Ovary (tissue), 7 donors: ENCODE measurements at regions not wholly inside any gene's neighbourhood (a gene's known extent, or its start where the extent isn't known, plus 50 kb on each side); places are given as distances from the start of the nearest gene placed in this dataset.

Experiments used
- DNase-seq, 5 donors: peaks; one replicate each; pipeline ENCODE4 v3.0.0-alpha.2; 2019 to 2020
- H3K27ac ChIP-seq, 2 donors: fragments of 200-600 bp; one replicate each; pipeline versions ENCODE4 v1.5.1 to v1.8.0; 2019 to 2022
- H3K27me3 ChIP-seq: fragments of 200-600 bp; one replicate; pipeline ENCODE4 v1.8.0; 2022
- H3K36me3 ChIP-seq: fragments of 200-600 bp; sonication (generic); one replicate; pipeline ENCODE4 v1.5.1; 2019
- H3K4me1 ChIP-seq: one replicate; pipeline ENCODE4 v1.8.1; 2013; ENCODE audit warnings: mild to moderate bottlenecking, moderate library complexity; ENCODE audit not compliant: insufficient read depth
- H3K4me3 ChIP-seq: fragments of 200-600 bp; sonication (generic); one replicate; pipeline ENCODE4 v1.5.1; 2017
- H3K9me3 ChIP-seq, 2 donors: fragments of 200-600 bp in 1 of 2; sonication (generic) in 1 of 2; one replicate each; pipeline versions ENCODE4 v1.5.1 to v1.8.1; 2013 to 2019; ENCODE audit warnings: mild to moderate bottlenecking in 1 of 2, moderate library complexity in 1 of 2
- CTCF ChIP-seq, 3 donors: fragments of 450-650 bp in 2 of 3; fragments of 200-600 bp in 1 of 3; IDR thresholded peaks; one replicate each; pipeline versions ENCODE4 v1.5.1 to v1.8.0; 2016 to 2022; ENCODE audit warnings: antibody characterized with exemption in 3 of 3, mild to moderate bottlenecking in 1 of 3
- EP300 ChIP-seq: sonication (generic); formaldehyde crosslinking; IDR thresholded peaks from one replicate; pipeline ENCODE4 v1.6.1; 2017; ENCODE audit warnings: antibody characterized with exemption
- POLR2A ChIP-seq: fragments of 450-650 bp; IDR thresholded peaks from one replicate; pipeline ENCODE4 v1.6.1; 2017; ENCODE audit warnings: antibody characterized with exemption, mild to moderate bottlenecking, moderate library complexity
- WGBS, 3 donors: extraction: QIAGEN DNeasy Blood & Tissue Kit in 1 of 3; methylation state at CpG; one replicate each; pipeline versions ENCODE4 v1.1.5 to v1.1.7; 2013 to 2017; 5-methylcytosine and 5-hydroxymethylcytosine counted together
- intact Hi-C, 4 donors: fragments of 100-400 bp; cut with DNase I; formaldehyde crosslinking; loops; one replicate each; pipeline versions ENCODE4 v1.11.0 to v1.15.1; 2022 to 2023
- donor health status: DM: no; HTN: no; CAD: no; lungs with moderate emphysema.
- donor health status: DM: no; HTN: no; CAD: no.
- donor health status: Bipolar disorder and iron deficiency.
- donor health status: DM: no; HTN: no; CAD: no.
- donor health status: DM: yes; HTN: yes; CAD: no.

GRCh38 chr20:23214903-23215302, 128.8 kb upstream of the CD93 start:
- TF ChIP-seq EP300 (no peak), CTCF (IDR thresholded peaks at IDR 0.05) (no peak), POLR2A (no peak)
- no peak overlapping the region for H3K27ac ChIP-seq
- WGBS, 3 donors = 85 to 90% (median 88%) methylated on average over 5 of the region's 5 CpGs
- peaks cover 4% of the 10 kb centered on the region for H3K27me3 ChIP-seq
- H3K9me3 ChIP-seq = no peaks in the 10 kb centered on the region
- H3K4me3 ChIP-seq = no peak overlapping the region
- H3K36me3 ChIP-seq = no peaks in the 10 kb centered on the region
- H3K4me1 ChIP-seq = no peaks in the 10 kb centered on the region
- intact Hi-C loops = no loop called here
- no peak for DNase-seq

GRCh38 chr20:23212464-23212995, 126.4 kb upstream of the CD93 start:
- no peak for TF ChIP-seq EP300
- no peak for DNase-seq
- WGBS, 3 donors = 52 to 65% (median 57%) methylated on average over 6 of the region's 6 CpGs
- no peak overlapping the region for H3K27ac ChIP-seq
- peaks cover 4% of the 10 kb centered on the region for H3K27me3 ChIP-seq
- no peaks in the 10 kb centered on the region for H3K9me3 ChIP-seq
- H3K4me3 ChIP-seq = no peak overlapping the region
- intact Hi-C loops = no loop called here
- no peaks in the 10 kb centered on the region for H3K4me1 ChIP-seq
- H3K36me3 ChIP-seq = no peaks in the 10 kb centered on the region

- intact Hi-C loops = no loop called here
- Histone ChIP-seq H3K4me3 (no peak overlapping the region), H3K4me1 (no peaks in the 10 kb centered on the region), H3K27me3 (peaks cover 4% of the 10 kb centered on the region), H3K9me3 (no peaks in the 10 kb centered on the region), H3K27ac (no peak overlapping the region), H3K36me3 (no peaks in the 10 kb centered on the region)
- DNase-seq = no peak
- TF ChIP-seq POLR2A = no peak
- no peak for TF ChIP-seq EP300
- TF ChIP-seq CTCF (IDR thresholded peaks at IDR 0.05) = no peak
Measured at GRCh38 chr20:23212011-23212410, 125.9 kb upstream of the CD93 start.

GRCh38 chr20:23211164-23211563, 125.0 kb upstream of the CD93 start:
- no peak overlapping the region for H3K4me3 ChIP-seq
- no peaks in the 10 kb centered on the region for H3K9me3 ChIP-seq
- no peak overlapping the region for H3K27ac ChIP-seq
- H3K4me1 ChIP-seq = no peaks in the 10 kb centered on the region
- TF ChIP-seq EP300 (no peak), CTCF (IDR thresholded peaks at IDR 0.05) (no peak), POLR2A (no peak)
- H3K36me3 ChIP-seq = no peaks in the 10 kb centered on the region
- intact Hi-C loops = no loop called here
- peaks cover 4% of the 10 kb centered on the region for H3K27me3 ChIP-seq
- DNase-seq = no peak
- 85 to 87% (median 86%) methylated on average over 3 of the region's 3 CpGs for WGBS, 3 donors

GRCh38 chr20:23207826-23208540, 121.9 kb upstream of the CD93 start:
- no peak for DNase-seq
- no peaks in the 10 kb centered on the region for H3K36me3 ChIP-seq
- intact Hi-C loops = no loop called here
- 88 to 91% (median 90%) methylated on average over 1 of the region's 1 CpG for WGBS, 3 donors
- no peak overlapping the region for H3K4me3 ChIP-seq
- no peaks in the 10 kb centered on the region for H3K4me1 ChIP-seq
- H3K27ac ChIP-seq = no peak overlapping the region
- H3K27me3 ChIP-seq = no peaks in the 10 kb centered on the region
- H3K9me3 ChIP-seq = no peaks in the 10 kb centered on the region
- no peak for TF ChIP-seq CTCF (IDR thresholded peaks at IDR 0.05)
- TF ChIP-seq EP300 = no peak
- no peak for TF ChIP-seq POLR2A
